Vagina (tissue), 2 donors: ENCODE measurements at regions not wholly inside any gene's neighbourhood (a gene's known extent, or its start where the extent isn't known, plus 50 kb on each side); places are given as distances from the start of the nearest gene placed in this dataset.

ENCODE experiments used
- DNase-seq, 2 donors: peaks; one replicate each; pipeline ENCODE4 v3.0.0-alpha.2; 2017; ENCODE audit errors: extremely low spot score in 2 of 2
- H3K27ac ChIP-seq: fragments of 200-600 bp; sonication (generic); one replicate; pipeline ENCODE4 v1.5.1; 2019
- H3K27me3 ChIP-seq: fragments of 200-600 bp; sonication (generic); one replicate; pipeline ENCODE4 v1.5.1; 2019
- H3K36me3 ChIP-seq, 2 donors: fragments of 200-600 bp; sonication (generic); one replicate each; pipeline ENCODE4 v1.5.1; 2017 to 2019
- H3K4me1 ChIP-seq: fragments of 200-600 bp; sonication (generic); one replicate; pipeline ENCODE4 v1.5.1; 2019
- H3K4me3 ChIP-seq, 2 donors: fragments of 200-600 bp; sonication (generic); 1 replicate in 1 of 2; 2 replicates in 1 of 2; pipeline ENCODE4 v1.5.1; 2016 to 2019
- H3K9me3 ChIP-seq: fragments of 200-600 bp; sonication (generic); one replicate; pipeline ENCODE4 v1.5.1; 2019
- CTCF ChIP-seq, 3 experiments: fragments of 450-650 bp in 2 of 3; fragments of 200-600 bp in 1 of 3; sonication (generic) in 1 of 3; IDR thresholded peaks; one replicate each; pipeline ENCODE4 v1.5.1; 2017 to 2019; ENCODE audit warnings: antibody characterized with exemption in 3 of 3, mild to moderate bottlenecking in 2 of 3, moderate library complexity in 2 of 3
- POLR2A ChIP-seq, 2 donors: fragments of 450-650 bp; IDR thresholded peaks; one replicate each; pipeline ENCODE4 v1.6.1; 2017; ENCODE audit warnings: antibody characterized with exemption in 2 of 2, mild to moderate bottlenecking in 2 of 2, moderate library complexity in 2 of 2
- POLR2AphosphoS5 ChIP-seq, 2 donors: sonication (generic); formaldehyde crosslinking; IDR thresholded peaks; one replicate each; pipeline ENCODE4 v1.9.0; 2017; ENCODE audit warnings: antibody characterized with exemption in 2 of 2, mild to moderate bottlenecking in 2 of 2, low read depth in 1 of 2; ENCODE audit not compliant: insufficient read depth in 1 of 2
- intact Hi-C: fragments of 100-400 bp; cut with DNase I; formaldehyde crosslinking; loops from one replicate; pipeline ENCODE4 v1.15.1; 2023

- H3K27me3 ChIP-seq = no peaks in the 10 kb centered on the region
- H3K4me1 ChIP-seq = no peaks in the 10 kb centered on the region
- TF ChIP-seq POLR2A (IDR thresholded peaks at IDR 0.05) = no peak
- no peak for TF ChIP-seq CTCF (IDR thresholded peaks at IDR 0.05)
- no peak for TF ChIP-seq POLR2AphosphoS5 (IDR thresholded peaks at IDR 0.05; ENCODE audit: insufficient read depth in 1 of 2, low read depth in 1 of 2)
- no peak for DNase-seq
- H3K36me3 ChIP-seq = no peaks in the 10 kb centered on the region
- H3K4me3 ChIP-seq = no peak overlapping the region
- intact Hi-C loops = no loop called here
- no peak overlapping the region for H3K27ac ChIP-seq
- H3K9me3 ChIP-seq = no peaks in the 10 kb centered on the region
Measured at GRCh38 chr6:43861212-43861894, 91.3 kb downstream of the VEGFA start.

- DNase-seq = no peak
- Histone ChIP-seq H3K4me1 (no peaks in the 10 kb centered on the region), H3K27ac (no peak overlapping the region), H3K27me3 (no peaks in the 10 kb centered on the region), H3K36me3 (no peaks in the 10 kb centered on the region), H3K4me3 (no peak overlapping the region), H3K9me3 (no peaks in the 10 kb centered on the region)
- intact Hi-C loops = no loop called here
- TF ChIP-seq POLR2A (IDR thresholded peaks at IDR 0.05) (no peak), CTCF (IDR thresholded peaks at IDR 0.05) (no peak), POLR2AphosphoS5 (IDR thresholded peaks at IDR 0.05; ENCODE audit: insufficient read depth in 1 of 2, low read depth in 1 of 2) (no peak)
Measured at GRCh38 chr6:43860285-43860684, 90.3 kb downstream of the VEGFA start.

GRCh38 chr6:43859213-43859612 is 89.2 kb downstream of the VEGFA start:
- no peak for DNase-seq
- Histone ChIP-seq H3K27ac (no peak overlapping the region), H3K36me3 (no peaks in the 10 kb centered on the region), H3K4me3 (no peak overlapping the region), H3K27me3 (no peaks in the 10 kb centered on the region), H3K4me1 (no peaks in the 10 kb centered on the region), H3K9me3 (no peaks in the 10 kb centered on the region)
- no peak for TF ChIP-seq CTCF (IDR thresholded peaks at IDR 0.05)
- no peak for TF ChIP-seq POLR2AphosphoS5 (IDR thresholded peaks at IDR 0.05; ENCODE audit: insufficient read depth in 1 of 2, low read depth in 1 of 2)
- TF ChIP-seq POLR2A (IDR thresholded peaks at IDR 0.05) = no peak
- intact Hi-C loops = no loop called here

GRCh38 chr6:43858161-43859153 is 88.4 kb downstream of the VEGFA start:
- no peak for TF ChIP-seq CTCF (IDR thresholded peaks at IDR 0.05)
- no peak for TF ChIP-seq POLR2A (IDR thresholded peaks at IDR 0.05)
- TF ChIP-seq POLR2AphosphoS5 (IDR thresholded peaks at IDR 0.05; ENCODE audit: insufficient read depth in 1 of 2, low read depth in 1 of 2) = no peak
- Histone ChIP-seq H3K27ac (no peak overlapping the region), H3K36me3 (no peaks in the 10 kb centered on the region), H3K4me3 (no peak overlapping the region), H3K27me3 (no peaks in the 10 kb centered on the region), H3K4me1 (no peaks in the 10 kb centered on the region), H3K9me3 (no peaks in the 10 kb centered on the region)
- intact Hi-C loops = no loop called here
- no peak for DNase-seq
